Islet precursor cell (in vitro differentiated cells): ENCODE measurements at regions not wholly inside any gene's neighbourhood (a gene's known extent, or its start where the extent isn't known, plus 50 kb on each side); places are given as distances from the start of the nearest gene placed in this dataset.
A peak's percentile ranks its signal among the peaks of the same experiment; 100 is the strongest.
"Not testable (repeated sequence)": the region's sequence is repeated elsewhere in the genome, so short reads cannot be mapped to it uniquely, and the experiment has no call there.

Source experiments
- DNase-seq: peaks from one replicate; pipeline ENCODE4 v3.0.0-alpha.2; 2018

DNA sequence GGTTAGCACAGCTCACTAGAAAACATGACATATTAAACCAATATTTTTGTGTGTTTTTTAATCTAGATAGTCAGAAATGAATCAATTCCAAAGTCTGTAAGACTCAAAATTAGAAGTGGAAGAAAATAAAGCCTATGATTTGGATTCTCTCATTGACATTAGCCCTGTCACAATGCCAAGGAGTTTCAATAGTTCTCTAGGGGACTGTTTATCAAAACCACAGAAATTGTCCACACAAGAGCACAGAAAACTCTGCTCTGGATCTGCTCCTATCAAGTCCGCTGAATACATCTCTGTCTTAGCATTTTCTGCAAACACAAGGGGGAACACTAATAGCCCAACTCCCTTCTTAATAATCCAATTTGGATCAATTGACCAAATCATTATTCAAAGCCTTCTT lies 152.0 kb downstream of the HS3ST3B1 start:
- no peak for DNase-seq

DNA sequence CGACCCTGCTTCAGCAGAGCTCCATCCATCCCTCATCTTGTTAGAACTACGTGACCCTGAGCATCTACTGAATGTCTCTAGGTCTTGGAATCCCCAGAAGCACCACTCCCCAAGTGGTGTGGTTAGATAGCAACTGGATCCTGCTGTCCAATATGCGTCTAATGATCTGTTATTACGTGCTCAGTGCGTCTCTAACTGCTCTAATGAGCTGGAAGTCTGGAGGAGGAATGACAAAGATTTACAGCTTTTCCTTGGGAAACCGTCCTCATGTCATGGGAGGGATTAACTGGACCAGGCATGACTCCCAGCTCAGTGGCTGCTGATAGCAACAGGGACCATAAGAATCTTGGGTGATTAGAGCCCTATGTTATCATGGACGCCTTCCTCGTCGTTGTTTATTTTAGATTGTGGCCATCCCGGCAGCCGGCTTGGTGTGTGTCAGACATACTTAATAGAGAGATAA lies 150.9 kb downstream of the HS3ST3B1 start:
- peak; percentile 71 for DNase-seq

DNA sequence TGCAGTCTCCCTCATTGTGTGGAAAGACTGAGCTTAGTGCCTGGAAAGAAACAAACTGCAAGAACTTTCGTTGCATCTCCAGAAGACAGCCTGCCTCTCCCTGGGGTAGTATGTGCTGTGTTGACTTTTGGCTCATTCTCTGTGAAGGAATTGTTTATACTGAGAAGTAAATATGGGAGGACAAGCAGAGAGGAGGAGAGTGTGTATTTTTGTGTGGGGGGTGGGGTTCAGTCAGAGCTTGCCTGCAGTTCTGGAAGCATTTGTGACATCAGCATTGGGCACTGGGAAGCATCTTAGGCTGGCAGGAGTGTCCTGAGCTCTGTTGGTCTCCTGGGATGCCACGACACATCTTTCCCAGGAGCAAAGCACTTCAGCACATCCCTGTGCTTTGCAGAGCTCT lies 147.9 kb downstream of the HS3ST3B1 start:
- no peak for DNase-seq

DNA sequence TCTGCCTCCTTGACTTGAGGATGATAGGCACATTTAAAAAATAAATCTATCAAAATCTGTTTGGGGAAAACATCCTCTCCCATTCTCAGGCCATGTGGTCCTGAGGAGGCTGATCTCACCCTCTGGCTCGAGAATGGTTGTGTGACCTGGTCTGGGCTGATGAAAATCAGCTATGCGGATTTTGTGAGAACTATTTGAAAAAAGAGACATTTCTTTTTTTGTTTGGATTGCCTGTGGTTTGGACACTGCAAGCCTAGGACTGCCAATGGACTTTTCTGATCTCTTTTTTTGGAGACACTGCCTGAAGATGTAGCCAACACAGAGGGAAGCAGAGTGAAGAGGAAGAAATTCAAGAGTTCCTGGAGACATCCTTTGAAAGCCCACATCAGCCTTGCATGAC lies 145.9 kb downstream of the HS3ST3B1 start:
- DNase-seq, result no peak

DNA sequence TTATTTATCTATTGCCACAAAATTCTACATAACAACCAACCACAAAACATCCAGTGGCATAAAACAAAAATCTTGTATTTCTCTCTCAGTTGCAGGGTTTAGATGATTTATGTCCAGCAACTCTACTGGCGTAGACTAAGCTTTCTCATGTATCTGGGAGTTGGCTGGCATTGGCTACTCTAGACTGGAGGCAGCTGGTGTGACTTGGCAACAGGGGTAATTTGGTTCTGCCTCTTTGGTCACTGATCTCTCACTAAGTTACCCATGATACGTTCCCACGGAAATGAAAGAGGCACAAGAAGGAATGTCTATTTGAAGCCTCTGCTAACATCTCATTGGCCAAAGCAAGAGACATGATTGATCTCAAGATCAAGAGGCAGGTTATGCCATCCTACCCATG lies 144.0 kb downstream of the HS3ST3B1 start:
- no peak for DNase-seq

DNA sequence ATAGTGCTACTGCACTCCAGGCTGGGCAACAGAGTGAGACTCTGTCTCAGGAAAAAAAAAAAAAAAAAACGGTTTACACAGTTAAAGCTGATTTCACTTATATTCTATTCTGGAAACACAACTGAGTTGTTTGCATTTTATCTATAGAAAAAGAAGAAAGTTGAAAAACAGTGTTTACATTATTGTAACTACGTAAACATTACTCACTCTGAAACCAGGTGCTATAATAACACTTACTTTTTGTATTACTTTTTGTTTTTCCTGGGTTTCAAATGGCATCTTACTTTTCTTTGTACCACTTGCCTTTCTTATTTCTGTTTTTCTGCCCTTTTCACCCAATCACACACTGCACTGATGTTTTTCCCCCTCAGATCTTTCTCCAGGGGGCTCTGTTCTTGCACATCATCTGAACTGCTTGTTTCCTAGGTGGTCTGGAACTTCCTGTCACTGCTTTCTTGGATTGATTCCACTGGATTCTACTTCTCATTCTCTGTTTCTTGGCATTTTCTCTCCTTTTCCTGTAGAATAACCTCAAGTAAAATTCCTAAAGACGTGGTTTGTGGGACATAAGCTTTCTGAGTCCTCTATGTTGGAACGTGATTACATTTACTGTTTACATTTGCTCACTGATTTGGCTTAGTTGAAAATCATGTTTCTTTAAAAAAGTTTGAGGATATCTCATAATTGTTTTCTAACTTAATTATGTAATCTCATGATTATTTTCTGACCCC lies 142.1 kb downstream of the HS3ST3B1 start:
- no peak for DNase-seq

DNA sequence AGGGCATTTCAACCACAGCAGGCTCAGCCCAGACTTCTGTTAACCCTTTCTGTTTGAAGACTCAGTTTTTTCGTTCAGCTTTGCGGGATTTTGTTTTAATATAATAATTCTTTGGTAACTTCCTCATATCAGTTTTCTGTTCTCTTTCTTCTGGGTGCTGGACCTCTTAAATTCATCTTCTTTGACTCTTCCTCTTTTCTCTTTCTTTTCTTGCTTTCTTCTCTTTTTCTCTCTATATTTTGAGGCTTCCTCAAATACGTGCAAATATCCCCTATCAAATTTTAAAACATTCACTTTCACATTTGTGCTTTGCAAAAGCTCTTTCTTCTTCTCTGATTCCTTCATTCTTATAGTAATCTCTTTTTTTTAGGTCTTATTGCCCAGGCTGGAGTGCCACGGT lies 136.3 kb downstream of the HS3ST3B1 start:
- DNase-seq, result no peak

DNA sequence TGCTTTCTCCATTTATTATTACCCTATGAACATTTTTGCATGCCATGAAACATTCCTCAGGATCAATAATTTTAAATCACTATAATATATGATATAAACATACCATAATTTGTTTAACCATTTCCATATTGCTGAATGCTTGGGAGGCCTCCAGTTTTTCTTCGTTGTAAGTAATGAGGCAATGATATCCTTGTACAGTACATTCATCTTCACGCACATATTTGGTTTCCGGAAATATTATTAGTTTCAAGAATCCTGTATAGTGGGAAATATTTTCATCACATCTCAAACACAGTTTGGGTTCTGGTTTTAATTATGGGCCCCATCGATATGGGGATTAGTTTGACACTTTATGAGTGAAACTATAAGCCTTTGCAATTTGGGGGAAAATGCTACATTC lies 135.4 kb downstream of the HS3ST3B1 start:
- DNase-seq, result no peak

DNA sequence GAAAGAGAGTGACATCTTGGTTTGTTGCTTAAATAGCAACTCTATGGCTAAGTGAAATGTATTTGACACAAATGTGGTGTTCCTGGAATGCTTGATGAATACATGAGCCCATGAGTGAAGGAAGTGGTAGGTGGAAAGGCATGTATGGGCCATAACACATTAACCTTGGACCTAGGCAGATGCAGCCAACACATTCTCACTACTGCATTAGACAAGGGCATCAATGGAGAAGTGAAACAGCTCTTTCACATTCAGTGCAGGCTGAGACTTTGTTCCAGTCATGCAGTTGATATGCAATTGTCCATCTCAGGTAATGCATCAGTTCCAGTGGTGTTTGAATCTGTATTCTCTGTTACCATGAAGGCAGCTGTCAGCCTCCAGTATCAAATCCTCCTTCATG lies 133.6 kb downstream of the HS3ST3B1 start:
- DNase-seq, result no peak

DNA sequence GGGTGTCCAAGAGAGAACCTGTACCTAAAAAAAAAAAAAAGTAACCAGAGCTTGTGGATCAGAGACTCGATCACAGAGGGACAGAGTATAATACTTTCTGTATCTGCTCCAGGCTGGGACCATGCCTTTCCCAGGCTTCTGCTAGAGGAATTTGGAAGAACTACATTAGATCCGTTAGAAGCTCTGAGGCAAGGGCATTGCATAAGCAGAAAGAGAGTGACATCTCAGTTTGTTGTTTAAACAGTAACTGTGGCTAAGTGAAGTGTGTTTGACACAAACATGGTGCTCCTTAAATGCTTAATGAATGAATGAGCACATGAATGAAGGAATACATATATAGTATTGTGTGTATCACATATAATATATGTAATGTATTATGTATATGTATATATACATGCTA lies 131.2 kb downstream of the HS3ST3B1 start:
- DNase-seq, result no peak

DNA sequence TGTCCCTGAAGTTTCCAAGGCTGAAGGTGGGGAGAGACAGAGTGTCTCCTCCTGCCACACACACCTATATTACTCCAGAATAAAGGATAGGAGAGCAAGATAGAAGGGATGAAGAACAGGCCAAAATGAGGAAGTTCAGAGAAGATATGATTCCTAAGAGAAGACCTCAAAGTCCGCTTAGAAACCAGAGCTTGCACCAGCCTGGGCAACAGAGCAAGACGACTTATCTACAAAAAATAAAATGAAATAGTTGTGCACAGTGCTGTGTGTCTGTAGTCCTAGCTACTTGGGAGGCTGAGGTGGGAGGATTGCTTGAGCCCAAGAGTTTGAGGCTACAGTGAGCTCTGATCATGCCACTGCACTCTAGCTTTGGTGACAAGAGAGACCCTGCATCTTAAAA lies 128.2 kb downstream of the HS3ST3B1 start:
- no peak for DNase-seq

DNA sequence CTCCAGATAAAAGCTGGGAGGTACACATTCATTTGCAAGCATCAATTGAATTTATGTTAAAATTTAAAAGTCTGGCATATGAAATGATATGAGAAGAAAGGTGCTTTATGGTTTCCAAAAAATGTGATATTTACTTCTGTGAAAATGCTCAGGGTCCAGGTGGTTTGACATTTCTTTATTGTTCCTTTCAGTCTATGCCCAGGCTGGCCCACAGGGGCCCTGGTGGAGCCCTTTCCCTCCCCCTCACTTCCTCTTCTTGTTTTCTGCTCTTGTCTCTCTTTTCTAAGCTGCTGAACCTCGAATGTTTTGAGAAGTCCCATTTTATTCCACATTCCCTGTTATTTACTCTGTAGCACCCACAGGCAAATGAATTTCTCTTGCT lies 127.8 kb downstream of the HS3ST3B1 start:
- DNase-seq, result no peak

DNA sequence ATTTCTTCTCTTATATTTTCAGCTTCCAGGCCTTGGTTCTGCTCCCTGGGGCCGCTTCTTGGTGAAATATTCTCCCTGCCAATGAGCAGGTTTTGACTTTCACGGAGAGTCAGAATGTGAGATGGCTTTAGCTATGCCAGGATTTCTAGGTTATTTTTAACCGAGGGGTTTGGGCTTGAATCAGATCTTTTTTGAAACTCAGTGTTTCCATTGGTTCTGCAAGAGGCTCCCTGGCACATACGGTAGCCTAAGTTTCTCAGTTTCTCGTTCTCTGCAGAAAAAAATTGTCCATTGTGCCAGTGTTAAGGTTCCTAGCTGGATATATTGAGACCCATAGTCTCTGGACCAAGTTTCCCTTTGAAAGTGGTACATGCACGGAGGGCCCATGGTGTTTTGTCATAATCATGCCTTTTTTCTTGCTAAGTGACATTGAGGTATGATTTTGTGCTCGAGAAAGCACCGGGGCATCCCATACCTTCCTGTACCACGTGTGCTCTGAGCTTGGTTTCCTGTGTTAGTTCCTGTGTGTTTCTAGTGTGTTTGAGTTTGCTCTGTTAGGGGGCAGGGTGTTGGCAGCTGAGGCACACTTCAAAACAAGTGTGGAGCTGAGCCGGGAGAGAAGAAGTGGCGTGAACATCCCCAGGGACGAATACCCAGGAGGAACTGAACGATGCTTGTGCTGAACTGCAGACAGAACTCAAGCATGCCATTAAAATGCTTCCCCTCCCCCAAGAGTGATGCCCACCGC lies 127.2 kb downstream of the HS3ST3B1 start:
- DNase-seq, result no peak

DNA sequence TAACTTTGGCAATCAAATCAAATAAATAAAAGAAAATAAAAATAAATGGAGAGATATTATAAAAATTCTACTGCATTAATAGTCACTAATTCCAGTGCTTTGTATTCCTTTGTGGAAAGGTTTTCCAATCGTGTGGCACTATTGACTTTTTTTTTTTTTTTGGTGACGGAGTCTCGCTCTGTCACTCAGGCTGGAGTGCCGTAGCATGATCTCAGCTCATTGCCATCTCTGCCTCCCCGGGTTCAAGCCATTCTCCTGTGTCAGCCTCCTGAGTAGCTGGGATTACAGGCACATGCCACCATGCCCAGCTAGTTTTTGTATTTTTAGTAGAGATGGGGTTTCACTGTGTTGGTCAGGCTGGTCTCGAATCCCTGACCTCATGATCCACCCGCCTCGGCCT lies 122.3 kb downstream of the HS3ST3B1 start:
- not testable (repeated sequence) for DNase-seq

DNA sequence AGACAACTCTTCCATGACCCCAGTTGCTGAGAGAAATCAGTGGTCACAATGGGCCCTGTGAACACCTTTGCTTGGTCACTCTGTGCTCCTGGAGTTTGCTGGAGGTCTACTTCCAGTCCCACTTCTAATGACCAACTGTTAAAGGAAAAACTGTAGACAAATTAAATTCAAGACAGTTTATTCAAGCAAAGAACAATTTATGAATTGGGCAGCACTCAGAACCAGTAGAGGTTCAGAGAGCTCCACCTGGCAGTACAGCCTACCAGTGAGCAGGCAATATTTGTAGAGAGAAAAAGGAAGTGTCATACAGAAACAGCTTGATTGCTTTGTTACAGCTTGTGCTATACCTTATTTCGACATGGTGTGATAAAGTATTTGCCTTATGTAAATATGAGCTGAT lies 116.5 kb downstream of the HS3ST3B1 start:
- no peak for DNase-seq

DNA sequence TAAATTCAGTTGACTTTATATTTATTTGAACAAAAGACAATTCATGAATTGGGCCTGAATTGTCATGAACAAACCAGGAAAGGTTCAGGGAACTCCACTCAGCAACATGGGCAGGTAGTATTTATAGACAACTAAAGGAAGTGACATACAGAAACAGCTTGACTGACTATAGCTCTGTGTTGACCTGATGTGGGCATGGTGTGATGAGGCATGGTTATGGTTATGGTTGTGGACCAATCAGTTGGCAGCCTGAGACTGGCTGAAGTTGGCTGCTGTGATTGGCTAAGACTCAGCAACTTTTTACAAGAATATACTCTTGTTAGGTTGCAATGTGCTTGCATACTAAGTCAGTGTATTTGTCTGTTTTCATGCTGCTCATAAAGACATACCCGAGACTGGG lies 108.4 kb downstream of the HS3ST3B1 start:
- no peak for DNase-seq

DNA sequence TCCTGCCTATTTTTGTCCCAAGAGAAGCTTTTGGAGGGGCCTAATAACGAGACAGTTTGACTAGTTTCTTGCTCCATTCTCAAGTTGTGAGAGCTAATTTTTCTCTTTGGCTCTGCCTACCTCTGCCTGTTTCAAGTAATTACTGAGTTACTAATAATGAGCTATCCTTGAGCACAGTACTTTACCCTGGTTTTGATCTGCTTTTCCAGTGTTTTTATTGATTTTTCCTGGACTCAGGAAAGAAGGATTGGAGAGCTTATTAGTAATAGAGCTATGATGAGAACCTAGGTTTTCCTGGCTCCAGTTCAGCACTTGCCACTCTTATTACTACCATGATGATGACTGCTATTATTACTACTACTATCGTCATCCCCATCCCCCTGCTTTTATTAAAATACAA lies 106.7 kb downstream of the HS3ST3B1 start:
- DNase-seq, result no peak

DNA sequence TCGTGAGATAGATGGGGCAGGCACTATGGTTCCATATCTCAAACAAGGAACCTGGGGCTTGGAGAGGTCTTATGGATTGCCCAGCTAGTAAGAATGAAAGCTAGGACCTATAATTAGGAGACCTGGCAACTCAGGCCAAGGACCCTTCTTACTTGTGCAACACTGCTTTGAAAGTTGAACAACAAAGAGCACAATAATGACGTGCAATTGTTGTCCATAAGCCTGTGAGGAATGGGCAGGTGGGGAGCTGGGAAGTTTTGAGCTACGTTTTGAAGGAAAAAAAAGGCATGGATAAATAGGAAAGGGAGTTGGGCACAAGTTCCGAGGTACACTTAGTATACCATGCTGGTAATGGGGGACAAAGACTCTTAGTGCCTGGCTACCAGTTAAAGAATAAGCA lies 104.3 kb downstream of the HS3ST3B1 start:
- DNase-seq, result no peak
